ENCODE measurements at regions not wholly inside any gene's neighbourhood (a gene's known extent, or its start where the extent isn't known, plus 50 kb on each side); places are given as distances from the start of the nearest gene placed in this dataset.

GRCh38 chr1:60762176-60762575 is 320.2 kb upstream of the NFIA start:
- no peaks in the 10 kb centered on the region for H3K79me1 ChIP-seq (ENCODE audit: insufficient read depth, low read depth, low read length, poor library complexity, severe bottlenecking)
- H3K79me2 ChIP-seq (ENCODE audit: insufficient read depth, low read length), result no peaks in the 10 kb centered on the region
- H4K91ac ChIP-seq (ENCODE audit: insufficient read length, low read depth, low read length), result no peak overlapping the region
- H3K9me3 Mint-ChIP-seq, result no peaks in the 10 kb centered on the region; a peak in 1 of 5 replicates
- H2AK5ac ChIP-seq (ENCODE audit: insufficient read length, low read length), result no peak overlapping the region
- no peak overlapping the region for H3K4me2 ChIP-seq (ENCODE audit: insufficient read depth, insufficient read length, low read length)
- H4K8ac ChIP-seq (replicated peaks; ENCODE audit: insufficient read length, low read depth, low read length), result no peak overlapping the region
- H2BK5ac ChIP-seq (ENCODE audit: insufficient read length, low read length), result no peak overlapping the region
- no peak overlapping the region for H4K5ac ChIP-seq (ENCODE audit: insufficient read length, low read depth, low read length)
- H3K56ac ChIP-seq (ENCODE audit: insufficient read length, low read depth, low read length), result no peak overlapping the region
- H2BK20ac ChIP-seq (ENCODE audit: low read depth, low read length, poor library complexity, severe bottlenecking), result no peak overlapping the region
- no peak overlapping the region for H3K14ac ChIP-seq (ENCODE audit: insufficient read depth, low read length)
- no peaks in the 10 kb centered on the region for H3K4me1 Mint-ChIP-seq
- H3K23me2 ChIP-seq (ENCODE audit: insufficient read length, low read depth, low read length, poor library complexity, severe bottlenecking), result no peaks in the 10 kb centered on the region
- no peak overlapping the region for H2AFZ ChIP-seq (ENCODE audit: low read length)
- H2BK120ac ChIP-seq (ENCODE audit: low read depth, low read length, poor library complexity, severe bottlenecking), result no peak overlapping the region
- H3K27ac Mint-ChIP-seq, result no peak overlapping the region
- H3K27ac ChIP-seq (ENCODE audit: insufficient read length, low read depth, low read length), result no peak overlapping the region
- H3K9ac ChIP-seq (ENCODE audit: extremely low read depth, insufficient read length, low read length), result no peak overlapping the region
- no peak overlapping the region for H2BK12ac ChIP-seq (ENCODE audit: insufficient read length, low read depth, low read length)
- no peak overlapping the region for H3T11ph ChIP-seq (ENCODE audit: low read length)
- H4K20me1 ChIP-seq (ENCODE audit: control insufficient read depth, insufficient read depth, insufficient read length), result no peaks in the 10 kb centered on the region
- no peak for DNase-seq
- WGBS (ENCODE audit: extremely low coverage, insufficient read length, low lambda C conversion rate), result no CpG with 5 or more reads among the region's 1 CpG
- no peak overlapping the region for H2BK15ac ChIP-seq (ENCODE audit: low read depth, low read length)
- no peak overlapping the region for H3K4me3 Mint-ChIP-seq
- H3K18ac ChIP-seq (ENCODE audit: insufficient read length, low read depth, low read length), result no peak overlapping the region
- H3K36me3 Mint-ChIP-seq (ENCODE audit: insufficient read depth in 1 of 3, low read depth in 3 of 3), result no peaks in the 10 kb centered on the region
- H3K4me1 ChIP-seq (ENCODE audit: insufficient read depth, low read length), result no peaks in the 10 kb centered on the region
- no peak overlapping the region for H3K23ac ChIP-seq (ENCODE audit: insufficient read length, low read depth, low read length)
- TF ChIP-seq CTCF (conservative IDR thresholded peaks at IDR 0.05), result no peak
- H3K27me3 ChIP-seq (ENCODE audit: insufficient read depth, low read length), result no peaks in the 10 kb centered on the region
- no peak overlapping the region for H3K4ac ChIP-seq (ENCODE audit: low read depth, low read length)
- no peaks in the 10 kb centered on the region for H3K9me3 ChIP-seq (ENCODE audit: control insufficient read depth, low read depth, low read length)
- no peaks in the 10 kb centered on the region; the same call in 1 of the 2 replicates for H3K27me3 Mint-ChIP-seq (ENCODE audit: low read depth)
